ENCODE measurements at regions not wholly inside any gene's neighbourhood (a gene's known extent, or its start where the extent isn't known, plus 50 kb on each side); places are given as distances from the start of the nearest gene placed in this dataset.

DNA sequence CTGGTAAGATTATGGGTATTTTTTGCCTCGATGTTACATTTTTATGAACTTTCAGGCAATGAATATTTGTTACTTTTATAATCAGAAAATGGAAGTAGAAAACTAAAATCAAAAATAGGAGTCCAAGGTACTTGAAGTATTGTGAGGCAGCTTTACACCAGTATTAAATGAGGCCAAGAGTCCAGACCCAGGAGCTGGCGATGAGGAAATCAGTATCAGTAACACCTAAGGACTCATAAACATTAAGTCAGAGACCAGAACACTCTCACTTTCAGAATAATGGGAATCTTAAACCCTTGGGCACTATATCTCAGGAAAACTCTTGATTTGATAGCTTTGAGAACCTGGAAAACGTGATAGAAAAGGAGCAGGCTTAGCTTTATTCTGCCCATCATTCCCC lies 208.8 kb downstream of the GXYLT1 start:
- no peaks in the 10 kb centered on the region for H3K9me3 ChIP-seq
- intact Hi-C loops (cut with DNase I) = no loop called here
- H3K27ac ChIP-seq = no peak overlapping the region
- TF ChIP-seq, protein P1, sequence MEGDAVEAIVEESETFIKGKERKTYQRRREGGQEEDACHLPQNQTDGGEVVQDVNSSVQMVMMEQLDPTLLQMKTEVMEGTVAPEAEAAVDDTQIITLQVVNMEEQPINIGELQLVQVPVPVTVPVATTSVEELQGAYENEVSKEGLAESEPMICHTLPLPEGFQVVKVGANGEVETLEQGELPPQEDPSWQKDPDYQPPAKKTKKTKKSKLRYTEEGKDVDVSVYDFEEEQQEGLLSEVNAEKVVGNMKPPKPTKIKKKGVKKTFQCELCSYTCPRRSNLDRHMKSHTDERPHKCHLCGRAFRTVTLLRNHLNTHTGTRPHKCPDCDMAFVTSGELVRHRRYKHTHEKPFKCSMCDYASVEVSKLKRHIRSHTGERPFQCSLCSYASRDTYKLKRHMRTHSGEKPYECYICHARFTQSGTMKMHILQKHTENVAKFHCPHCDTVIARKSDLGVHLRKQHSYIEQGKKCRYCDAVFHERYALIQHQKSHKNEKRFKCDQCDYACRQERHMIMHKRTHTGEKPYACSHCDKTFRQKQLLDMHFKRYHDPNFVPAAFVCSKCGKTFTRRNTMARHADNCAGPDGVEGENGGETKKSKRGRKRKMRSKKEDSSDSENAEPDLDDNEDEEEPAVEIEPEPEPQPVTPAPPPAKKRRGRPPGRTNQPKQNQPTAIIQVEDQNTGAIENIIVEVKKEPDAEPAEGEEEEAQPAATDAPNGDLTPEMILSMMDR (IDR thresholded peaks at IDR 0.05) = no peak
- H3K36me3 ChIP-seq = no peaks in the 10 kb centered on the region
- no peaks in the 10 kb centered on the region for H3K4me1 ChIP-seq
- H3K9ac ChIP-seq (ENCODE audit: low read depth in 2 of 2, low read length in 2 of 2) = no peak overlapping the region
- no peaks in the 10 kb centered on the region for H3K27me3 ChIP-seq
- no peak for DNase-seq
- no peak overlapping the region for H3K4me3 ChIP-seq

DNA sequence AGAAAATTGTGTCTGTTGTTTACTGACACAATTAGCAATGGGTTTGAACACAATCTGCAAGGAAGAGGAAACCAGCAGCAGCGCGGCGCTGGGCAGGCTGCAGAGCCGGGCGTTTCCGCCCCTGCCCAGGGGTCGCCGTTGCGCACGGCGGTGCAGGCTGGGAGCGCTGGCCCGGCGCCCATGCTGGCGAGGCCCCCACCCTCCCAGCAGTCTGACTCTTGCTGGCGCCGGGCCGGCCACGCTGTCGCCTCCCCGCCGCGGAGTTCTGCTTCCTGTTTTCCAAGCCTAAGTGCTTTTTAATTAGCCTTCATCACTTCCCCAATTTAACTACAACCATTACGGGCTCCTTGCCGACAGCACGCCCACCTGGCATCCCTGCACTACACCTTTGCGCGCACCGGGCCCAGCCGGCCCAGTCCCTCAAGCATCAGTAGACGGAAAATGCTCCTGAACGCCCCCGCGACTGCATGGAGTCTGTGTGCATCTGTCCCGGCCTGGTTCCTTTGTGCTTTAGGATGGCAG lies 212.1 kb downstream of the GXYLT1 start:
- intact Hi-C loops (cut with DNase I) = no loop called here
- no peak overlapping the region for H3K27ac ChIP-seq
- no peaks in the 10 kb centered on the region for H3K9me3 ChIP-seq
- no peak overlapping the region for H3K9ac ChIP-seq (ENCODE audit: low read depth in 2 of 2, low read length in 2 of 2)
- TF ChIP-seq, protein P1 (IDR thresholded peaks at IDR 0.05) = no peak
- DNase-seq = peak; percentile 36
- H3K36me3 ChIP-seq = no peaks in the 10 kb centered on the region
- peak overlapping the region; percentile 31 for H3K4me3 ChIP-seq
- H3K27me3 ChIP-seq = no peaks in the 10 kb centered on the region
- H3K4me1 ChIP-seq = no peaks in the 10 kb centered on the region

DNA sequence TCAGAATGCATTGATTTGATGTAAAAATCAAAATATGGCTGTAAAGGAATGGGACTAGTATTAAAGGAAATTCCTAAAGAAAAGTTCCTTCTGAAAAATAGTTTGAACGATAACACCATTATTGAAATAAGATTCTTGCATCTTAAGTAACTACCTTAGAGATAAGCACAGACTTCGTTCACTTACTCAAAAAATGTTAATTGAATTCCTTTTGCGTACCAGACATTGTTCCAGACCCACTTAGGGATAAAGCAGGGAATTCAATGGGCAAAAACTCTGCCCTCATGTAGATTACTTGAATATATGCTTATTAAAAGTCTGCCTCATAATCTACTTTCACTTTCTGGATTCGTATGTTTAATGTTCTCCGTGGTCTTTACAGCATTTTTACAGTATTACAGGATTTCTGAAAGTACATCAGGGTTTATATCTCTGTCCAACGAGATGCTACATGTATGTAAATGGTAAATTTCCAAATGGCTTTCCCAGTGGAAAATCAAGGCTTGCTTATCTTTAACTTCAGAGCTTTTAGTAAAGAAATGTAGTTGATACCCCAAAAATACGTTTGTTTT lies 213.7 kb downstream of the GXYLT1 start:
- no peak overlapping the region for H3K9ac ChIP-seq (ENCODE audit: low read depth in 2 of 2, low read length in 2 of 2)
- no peak overlapping the region for H3K4me3 ChIP-seq
- H3K27ac ChIP-seq = no peak overlapping the region
- intact Hi-C loops (cut with DNase I) = no loop called here
- no peaks in the 10 kb centered on the region for H3K9me3 ChIP-seq
- no peaks in the 10 kb centered on the region for H3K4me1 ChIP-seq
- H3K27me3 ChIP-seq = no peaks in the 10 kb centered on the region
- H3K36me3 ChIP-seq = no peaks in the 10 kb centered on the region
- DNase-seq = no peak
- TF ChIP-seq, protein P1 (IDR thresholded peaks at IDR 0.05) = no peak

DNA sequence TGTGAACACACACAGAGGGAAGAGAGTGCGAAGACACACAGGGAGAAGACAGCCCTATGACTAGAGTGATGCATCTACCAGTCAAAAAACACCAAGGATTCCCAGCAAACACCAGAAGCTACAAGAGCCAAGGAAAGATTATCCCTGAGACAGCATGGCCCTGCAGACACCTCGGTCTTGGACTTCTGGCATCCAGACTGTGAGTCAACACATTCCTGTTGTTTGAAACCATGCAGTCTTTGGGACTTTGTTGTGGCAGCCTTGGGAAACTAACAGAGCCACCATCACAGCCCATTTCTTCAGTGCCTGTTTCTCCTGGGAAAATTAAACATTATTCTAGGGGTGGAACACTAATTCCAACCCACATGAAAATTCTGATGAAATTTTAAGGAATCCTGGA lies 220.6 kb downstream of the GXYLT1 start:
- TF ChIP-seq, protein P1 (IDR thresholded peaks at IDR 0.05) = no peak

DNA sequence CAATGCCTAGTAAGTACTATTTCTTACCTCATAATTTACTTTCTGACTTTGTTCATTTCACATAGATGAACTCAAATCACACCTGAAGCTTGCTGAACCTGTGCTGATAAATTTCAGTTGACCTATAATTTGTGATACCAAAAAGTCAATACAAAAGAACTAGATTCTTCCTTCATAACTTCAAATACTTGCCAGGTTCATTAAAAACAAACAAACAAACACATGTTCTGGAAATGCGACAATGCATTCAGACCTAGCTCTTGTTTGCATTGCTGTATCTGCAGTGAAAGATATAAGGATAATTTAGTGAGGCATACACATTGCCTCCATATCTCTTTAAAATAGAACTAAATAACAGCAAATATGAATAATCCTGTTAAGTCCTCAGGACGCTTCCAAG lies 221.3 kb downstream of the GXYLT1 start:
- DNase-seq = no peak
- no peak overlapping the region for H3K27ac ChIP-seq
- no peaks in the 10 kb centered on the region for H3K27me3 ChIP-seq
- TF ChIP-seq, protein P1 (IDR thresholded peaks at IDR 0.05) = no peak
- no peaks in the 10 kb centered on the region for H3K36me3 ChIP-seq
- intact Hi-C loops (cut with DNase I) = no loop called here
- H3K4me3 ChIP-seq = no peak overlapping the region
- H3K9ac ChIP-seq (ENCODE audit: low read depth in 2 of 2, low read length in 2 of 2) = no peak overlapping the region
- no peaks in the 10 kb centered on the region for H3K4me1 ChIP-seq
- H3K9me3 ChIP-seq = no peaks in the 10 kb centered on the region

More for the DNA sequence above, 220.6 kb downstream of the GXYLT1 start:
- Histone ChIP-seq H3K4me3 (no peak overlapping the region), H3K27ac (no peak overlapping the region), H3K27me3 (no peaks in the 10 kb centered on the region), H3K4me1 (no peaks in the 10 kb centered on the region), H3K9me3 (no peaks in the 10 kb centered on the region), H3K36me3 (no peaks in the 10 kb centered on the region), H3K9ac (ENCODE audit: low read depth in 2 of 2, low read length in 2 of 2) (no peak overlapping the region)
- DNase-seq = no peak
- intact Hi-C loops (cut with DNase I) = no loop called here

Data from colonic mucosa (tissue), 4 donors.